Mesendoderm (in vitro differentiated cells): ENCODE measurements at regions not wholly inside any gene's neighbourhood (a gene's known extent, or its start where the extent isn't known, plus 50 kb on each side); places are given as distances from the start of the nearest gene placed in this dataset.
A peak's percentile ranks its signal among the peaks of the same experiment; 100 is the strongest.
"Not testable (repeated sequence)": the region's sequence is repeated elsewhere in the genome, so short reads cannot be mapped to it uniquely, and the experiment has no call there.

Experiments
- DNase-seq: peaks from one replicate; pipeline ENCODE4 v3.0.0; 2013
- H2AK5ac ChIP-seq: 2 replicates; pipeline ENCODE4 v1.6.1; 2013; ENCODE audit warnings: low read length, inconsistent platforms
- H2BK120ac ChIP-seq: 2 replicates; pipeline ENCODE4 v1.6.1; 2013; ENCODE audit warnings: low read depth, mild to moderate bottlenecking, low read length, moderate library complexity, mixed read lengths
- H2BK15ac ChIP-seq: replicated peaks from 2 replicates; pipeline ENCODE4 v1.6.1; 2013; ENCODE audit warnings: low read depth, mild to moderate bottlenecking, moderate library complexity
- H2BK5ac ChIP-seq: 2 replicates; pipeline ENCODE4 v1.6.1; 2013; ENCODE audit warnings: low read length, inconsistent platforms
- H3K18ac ChIP-seq: 2 replicates; pipeline ENCODE4 v1.6.1; 2013; ENCODE audit warnings: mild to moderate bottlenecking, low read length, mixed read lengths
- H3K23ac ChIP-seq: one replicate; pipeline ENCODE4 v1.6.1; 2013; ENCODE audit warnings: low read length
- H3K27ac ChIP-seq: 2 replicates; pipeline ENCODE4 v1.5.1; 2013; ENCODE audit warnings: low read depth, mild to moderate bottlenecking, inconsistent platforms, low read length, moderate library complexity
- H3K27me3 ChIP-seq: 2 replicates; pipeline ENCODE4 v1.6.1; 2013; ENCODE audit warnings: low read length, control low read depth, mild to moderate bottlenecking, inconsistent platforms; ENCODE audit not compliant: insufficient read depth, poor library complexity
- H3K36me3 ChIP-seq: 2 replicates; pipeline ENCODE4 v1.6.1; 2013; ENCODE audit warnings: low read length, inconsistent platforms; ENCODE audit not compliant: control insufficient read depth, insufficient read depth
- H3K4ac ChIP-seq: one replicate; pipeline ENCODE4 v1.6.1; 2013; ENCODE audit warnings: low read depth, mild to moderate bottlenecking, low read length, moderate library complexity
- H3K4me1 ChIP-seq: 2 replicates; pipeline ENCODE4 v1.6.1; 2013; ENCODE audit warnings: low read depth, low read length, inconsistent platforms; ENCODE audit not compliant: control insufficient read depth
- H3K4me2 ChIP-seq: 2 replicates; pipeline ENCODE4 v1.6.1; 2013; ENCODE audit warnings: low read length
- H3K4me3 ChIP-seq: 2 replicates; pipeline ENCODE4 v1.5.1; 2013; ENCODE audit warnings: mild to moderate bottlenecking, low read length
- H3K56ac ChIP-seq: one replicate; pipeline ENCODE4 v1.6.1; 2013; ENCODE audit warnings: low read length
- H3K79me1 ChIP-seq: 2 replicates; pipeline ENCODE4 v1.6.1; 2013; ENCODE audit warnings: low read length, inconsistent platforms
- H3K79me2 ChIP-seq: 2 replicates; pipeline ENCODE4 v1.6.1; 2013; ENCODE audit warnings: mild to moderate bottlenecking, low read length; ENCODE audit not compliant: control insufficient read depth, insufficient read depth
- H3K9ac ChIP-seq: 2 replicates; pipeline ENCODE4 v1.6.1; 2013; ENCODE audit warnings: low read length, inconsistent platforms
- H4K5ac ChIP-seq: one replicate; pipeline ENCODE4 v1.6.1; 2013; ENCODE audit warnings: low read length
- H4K8ac ChIP-seq: one replicate; pipeline ENCODE4 v1.6.1; 2013; ENCODE audit warnings: low read depth, mild to moderate bottlenecking, control low read depth, low read length, moderate library complexity
- WGBS: extraction: QIAGEN DNeasy Blood & Tissue Kit; methylation state at CpG from one replicate; pipeline ENCODE4 v1.1.7; 2013; ENCODE audit warnings: low lambda C conversion rate, missing lambda C conversion rate; ENCODE audit not compliant: insufficient coverage; ENCODE audit errors: extremely low coverage; 5-methylcytosine and 5-hydroxymethylcytosine counted together

DNA sequence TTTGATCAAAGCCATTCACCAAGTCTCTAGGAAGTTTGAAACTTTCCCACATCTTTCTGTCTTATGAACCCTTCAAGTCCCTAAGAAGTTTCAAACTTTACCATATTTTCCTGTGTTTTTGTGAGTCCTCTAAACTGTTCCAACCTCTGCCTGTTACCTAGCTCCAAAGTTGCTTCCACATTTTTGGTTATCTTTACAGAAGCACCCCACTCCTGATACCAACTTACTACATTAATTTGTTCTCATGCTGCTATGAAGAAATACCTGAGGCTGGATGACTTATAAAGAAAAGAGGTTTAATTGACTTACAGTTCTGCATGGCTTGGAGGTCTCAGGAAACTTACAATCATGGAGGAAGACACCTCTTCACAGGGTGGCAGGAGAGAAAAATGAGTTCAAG, 961.6 kb downstream of the LTN1 start:
- H3K27ac ChIP-seq, H2AK5ac ChIP-seq, H3K23ac ChIP-seq, H4K5ac ChIP-seq, H3K4me1 ChIP-seq, H3K79me2 ChIP-seq, H3K4me3 ChIP-seq, H3K79me1 ChIP-seq, H3K27me3 ChIP-seq, H2BK15ac ChIP-seq, H3K4ac ChIP-seq, H4K8ac ChIP-seq, H3K9ac ChIP-seq, H3K56ac ChIP-seq, H3K36me3 ChIP-seq, H3K4me2 ChIP-seq, DNase-seq, H2BK120ac ChIP-seq, H2BK5ac ChIP-seq, H3K18ac ChIP-seq: not testable (repeated sequence)

- no CpG with 5 or more reads among the region's 1 CpG for WGBS
- no peak overlapping the region for H2BK120ac ChIP-seq
- no peak overlapping the region for H3K9ac ChIP-seq
- no peak overlapping the region for H3K56ac ChIP-seq
- H4K8ac ChIP-seq, result no peak overlapping the region
- no peaks in the 10 kb centered on the region for H3K79me2 ChIP-seq
- H3K36me3 ChIP-seq, result no peaks in the 10 kb centered on the region
- no peak overlapping the region for H2AK5ac ChIP-seq
- H2BK5ac ChIP-seq, result no peak overlapping the region
- no peaks in the 10 kb centered on the region for H3K4me1 ChIP-seq
- no peak overlapping the region for H4K5ac ChIP-seq
- H3K27ac ChIP-seq, result no peak overlapping the region
- no peaks in the 10 kb centered on the region for H3K27me3 ChIP-seq
- no peaks in the 10 kb centered on the region for H3K79me1 ChIP-seq
- H3K4ac ChIP-seq, result no peak overlapping the region
- no peak for DNase-seq
- no peak overlapping the region for H3K23ac ChIP-seq
- H2BK15ac ChIP-seq, result no peak overlapping the region
- no peak overlapping the region for H3K4me3 ChIP-seq
- no peak overlapping the region for H3K18ac ChIP-seq
- no peak overlapping the region for H3K4me2 ChIP-seq
Observed at GRCh38 chr21:28025111-28025510, 967.6 kb downstream of the LTN1 start.

DNA sequence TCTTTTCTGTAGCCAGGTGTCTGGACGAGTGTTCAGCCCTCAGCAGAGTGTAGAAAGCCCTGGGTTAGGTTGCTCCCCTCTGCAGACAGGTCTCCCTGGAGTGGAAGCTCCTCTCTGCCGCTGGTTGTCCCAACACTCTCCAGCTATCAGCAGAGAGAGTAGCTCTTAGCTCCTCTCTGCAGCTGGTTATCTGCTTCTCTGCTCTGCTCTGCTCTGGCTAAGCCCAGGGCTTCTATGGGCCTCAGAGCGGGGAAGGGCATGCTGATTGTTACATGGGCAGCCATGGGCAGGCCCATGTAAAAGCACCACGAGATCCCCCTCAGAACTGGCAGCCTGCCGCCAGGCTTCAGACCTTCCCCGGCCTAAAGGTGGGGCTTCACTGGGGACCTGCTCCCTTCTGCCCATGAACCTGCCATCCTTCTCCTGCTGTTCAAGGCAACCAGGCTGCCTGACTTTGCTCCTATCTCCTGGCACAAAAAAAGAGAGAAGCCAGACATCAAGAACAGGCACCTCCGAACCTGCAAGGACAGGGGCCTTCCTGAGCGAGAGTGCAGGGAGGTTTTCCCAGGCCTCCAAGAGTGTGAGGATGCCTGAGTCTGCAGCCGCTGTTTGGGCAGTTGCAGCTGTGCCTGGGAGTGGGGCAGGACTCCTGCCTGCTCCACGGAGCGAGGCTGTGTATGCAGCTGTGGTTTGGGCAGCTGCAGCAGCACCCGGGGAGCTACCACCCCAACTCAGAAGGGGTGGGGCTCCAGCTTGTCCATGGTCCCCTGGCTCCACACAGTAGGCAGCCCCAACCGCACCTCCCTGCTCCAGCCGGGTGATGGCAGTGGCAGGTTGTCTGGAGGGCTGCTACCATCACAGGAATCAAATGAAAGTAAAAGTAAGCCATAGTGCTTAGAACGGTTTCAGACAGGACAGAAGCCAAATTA, 973.7 kb downstream of the LTN1 start:
- WGBS, result no CpG with 5 or more reads among the region's 15 CpGs
- no peak overlapping the region for H4K5ac ChIP-seq
- H3K36me3 ChIP-seq, result no peaks in the 10 kb centered on the region

GRCh38 chr21:28018213-28018612, 974.5 kb downstream of the LTN1 start:
- no peak overlapping the region for H3K23ac ChIP-seq
- H3K4me1 ChIP-seq, result no peaks in the 10 kb centered on the region
- no peak for DNase-seq
- H3K79me1 ChIP-seq, result no peaks in the 10 kb centered on the region
- H3K27ac ChIP-seq, result no peak overlapping the region
- H4K5ac ChIP-seq, result no peak overlapping the region
- H3K4me2 ChIP-seq, result no peak overlapping the region
- no peak overlapping the region for H3K9ac ChIP-seq
- H3K56ac ChIP-seq, result no peak overlapping the region
- H3K36me3 ChIP-seq, result no peaks in the 10 kb centered on the region
- no CpG with 5 or more reads among the region's 9 CpGs for WGBS
- H3K27me3 ChIP-seq, result no peaks in the 10 kb centered on the region
- no peak overlapping the region for H2BK120ac ChIP-seq
- H3K18ac ChIP-seq, result no peak overlapping the region
- no peak overlapping the region for H2BK5ac ChIP-seq
- H3K79me2 ChIP-seq, result no peaks in the 10 kb centered on the region
- H2BK15ac ChIP-seq, result no peak overlapping the region
- H3K4me3 ChIP-seq, result no peak overlapping the region
- H2AK5ac ChIP-seq, result no peak overlapping the region
- no peak overlapping the region for H3K4ac ChIP-seq
- no peak overlapping the region for H4K8ac ChIP-seq

More for the DNA sequence above, 973.7 kb downstream of the LTN1 start:
- Histone ChIP-seq H3K27me3 (no peaks in the 10 kb centered on the region), H3K4me2 (no peak overlapping the region), H2BK120ac (no peak overlapping the region), H2BK5ac (no peak overlapping the region), H4K8ac (no peak overlapping the region), H3K9ac (no peak overlapping the region), H3K4me3 (no peak overlapping the region), H3K79me2 (no peaks in the 10 kb centered on the region), H3K27ac (no peak overlapping the region), H3K4me1 (no peaks in the 10 kb centered on the region), H3K56ac (no peak overlapping the region), H2BK15ac (no peak overlapping the region), H2AK5ac (no peak overlapping the region), H3K18ac (no peak overlapping the region), H3K4ac (no peak overlapping the region), H3K79me1 (no peaks in the 10 kb centered on the region), H3K23ac (no peak overlapping the region)
- no peak for DNase-seq

DNA sequence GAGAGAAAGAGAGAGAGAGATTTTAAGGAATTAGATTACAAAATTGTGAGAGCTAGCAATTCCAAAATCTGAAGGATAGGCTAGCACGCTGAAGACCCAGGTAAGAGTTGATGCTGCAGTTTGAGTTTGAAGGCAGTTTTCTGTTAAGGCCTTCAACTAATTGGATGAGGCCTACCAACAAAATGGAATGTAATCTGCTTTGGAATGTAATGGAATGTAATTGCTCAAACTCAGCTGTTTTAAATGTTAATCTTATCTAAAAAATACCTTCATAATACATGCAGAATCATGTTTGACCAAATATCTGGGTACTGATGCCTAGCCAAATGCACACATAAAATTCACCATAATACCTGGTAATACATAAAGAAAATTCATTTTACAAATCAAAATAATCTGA, 976.1 kb downstream of the LTN1 start:
- no peak overlapping the region for H3K4me2 ChIP-seq
- no peaks in the 10 kb centered on the region for H3K36me3 ChIP-seq
- no peak overlapping the region for H3K18ac ChIP-seq
- no peak overlapping the region for H3K56ac ChIP-seq
- no peak overlapping the region for H2BK5ac ChIP-seq
- H4K5ac ChIP-seq, result no peak overlapping the region
- no peak overlapping the region for H4K8ac ChIP-seq
- no peak overlapping the region for H3K9ac ChIP-seq
- no peak overlapping the region for H3K4ac ChIP-seq
- H3K4me1 ChIP-seq, result no peaks in the 10 kb centered on the region
- H3K79me1 ChIP-seq, result no peaks in the 10 kb centered on the region
- WGBS, result no CpG with 5 or more reads among the region's 1 CpG
- H2AK5ac ChIP-seq, result no peak overlapping the region
- H2BK120ac ChIP-seq, result no peak overlapping the region
- H2BK15ac ChIP-seq, result no peak overlapping the region
- H3K27ac ChIP-seq, result no peak overlapping the region
- no peak overlapping the region for H3K4me3 ChIP-seq
- H3K23ac ChIP-seq, result no peak overlapping the region
- no peaks in the 10 kb centered on the region for H3K27me3 ChIP-seq
- DNase-seq, result peak; percentile 5
- H3K79me2 ChIP-seq, result no peaks in the 10 kb centered on the region

DNA sequence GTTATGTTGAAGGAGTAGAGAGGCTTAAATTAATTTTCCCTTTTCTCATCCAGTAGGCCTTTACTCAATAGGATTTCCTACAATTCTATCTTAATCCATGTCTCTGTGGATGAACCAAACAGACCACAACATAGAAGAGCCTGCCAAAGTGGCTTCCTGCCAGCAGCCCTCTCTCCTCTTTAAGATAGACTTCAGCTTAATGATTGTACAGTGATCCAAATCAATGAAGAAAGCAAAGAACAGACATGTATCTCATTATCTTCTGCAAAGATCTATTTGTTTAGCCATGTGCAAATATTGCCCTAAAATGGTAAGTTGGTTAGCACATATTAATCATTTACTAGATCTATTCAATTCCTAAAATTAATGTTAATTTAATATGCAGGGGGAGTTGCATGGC, 979.6 kb downstream of the LTN1 start:
- H4K5ac ChIP-seq, DNase-seq, H2BK15ac ChIP-seq, H3K9ac ChIP-seq, H2BK120ac ChIP-seq, H3K4me2 ChIP-seq, H4K8ac ChIP-seq, H2BK5ac ChIP-seq, H3K4ac ChIP-seq, H2AK5ac ChIP-seq, H3K23ac ChIP-seq, H3K4me3 ChIP-seq, H3K56ac ChIP-seq, H3K4me1 ChIP-seq, H3K18ac ChIP-seq, H3K36me3 ChIP-seq, H3K27me3 ChIP-seq, H3K79me1 ChIP-seq, H3K79me2 ChIP-seq, H3K27ac ChIP-seq: not testable (repeated sequence)
